K562 (cell line): ENCODE measurements at regions not wholly inside any gene's neighbourhood (a gene's known extent, or its start where the extent isn't known, plus 50 kb on each side); places are given as distances from the start of the nearest gene placed in this dataset.

Experiments used
- KLF13 ChIP-seq: fragments of 450-650 bp; IDR thresholded peaks from 2 replicates; pipeline ENCODE4 v1.6.1; 2016; ENCODE audit warnings: missing genetic modification characterization, low read depth, mild to moderate bottlenecking, missing compliant biosample characterization, moderate library complexity, borderline replicate concordance
- ZNF184 ChIP-seq: sonication (generic); formaldehyde crosslinking; IDR thresholded peaks from 2 replicates; pipeline ENCODE4 v1.5.0; 2020; ENCODE audit warnings: missing genetic modification reagents
- ZNF316 ChIP-seq: fragments of 450-650 bp; IDR thresholded peaks from 2 replicates; pipeline ENCODE4 v1.6.1; 2016
- TF ChIP-seq, protein P1 (sequence below), 3 experiments: IDR thresholded peaks in 2 of 3; conservative IDR thresholded peaks in 1 of 3; 2 replicates each; pipeline ENCODE4 v1.5.1; 2011 to 2012; ENCODE audit warnings: low read length in 3 of 3, mild to moderate bottlenecking in 3 of 3, control low read depth in 2 of 3, improper control_type of control experiment in 1 of 3, inconsistent platforms in 1 of 3, low read depth in 1 of 3, mixed read lengths in 1 of 3, moderate library complexity in 1 of 3; ENCODE audit not compliant: insufficient read depth in 2 of 3

GRCh38 chr9:118618084-118618483, 751.2 kb downstream of the BRINP1 start:
- TF ChIP-seq ZNF316 (no peak), KLF13 (no peak), ZNF184 (CRISPR knock-in tag) (no peak)
- TF ChIP-seq, protein P1, sequence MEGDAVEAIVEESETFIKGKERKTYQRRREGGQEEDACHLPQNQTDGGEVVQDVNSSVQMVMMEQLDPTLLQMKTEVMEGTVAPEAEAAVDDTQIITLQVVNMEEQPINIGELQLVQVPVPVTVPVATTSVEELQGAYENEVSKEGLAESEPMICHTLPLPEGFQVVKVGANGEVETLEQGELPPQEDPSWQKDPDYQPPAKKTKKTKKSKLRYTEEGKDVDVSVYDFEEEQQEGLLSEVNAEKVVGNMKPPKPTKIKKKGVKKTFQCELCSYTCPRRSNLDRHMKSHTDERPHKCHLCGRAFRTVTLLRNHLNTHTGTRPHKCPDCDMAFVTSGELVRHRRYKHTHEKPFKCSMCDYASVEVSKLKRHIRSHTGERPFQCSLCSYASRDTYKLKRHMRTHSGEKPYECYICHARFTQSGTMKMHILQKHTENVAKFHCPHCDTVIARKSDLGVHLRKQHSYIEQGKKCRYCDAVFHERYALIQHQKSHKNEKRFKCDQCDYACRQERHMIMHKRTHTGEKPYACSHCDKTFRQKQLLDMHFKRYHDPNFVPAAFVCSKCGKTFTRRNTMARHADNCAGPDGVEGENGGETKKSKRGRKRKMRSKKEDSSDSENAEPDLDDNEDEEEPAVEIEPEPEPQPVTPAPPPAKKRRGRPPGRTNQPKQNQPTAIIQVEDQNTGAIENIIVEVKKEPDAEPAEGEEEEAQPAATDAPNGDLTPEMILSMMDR (IDR thresholded peaks at IDR 0.05 in 2 of 3, conservative IDR thresholded peaks at IDR 0.05 in 1 of 3; ENCODE audit: insufficient read depth in 2 of 3, low read depth in 1 of 3, low read length in 3 of 3): no peak
